GM12878 (cell line): ENCODE measurements at regions not wholly inside any gene's neighbourhood (a gene's known extent, or its start where the extent isn't known, plus 50 kb on each side); places are given as distances from the start of the nearest gene placed in this dataset.

Experiments
- ATAC-seq: fragments of 200-7000 bp; cut with Tn5 transposase; 3 replicates; pipeline ENCODE4 v1.9.1; 2020; ENCODE audit warnings: mild to moderate bottlenecking, moderate library complexity
- BruUV-seq: library from RNA; stranded (reverse); fragments of 400-500 nt; replicated peaks from 2 replicates; lab custom pipeline; 2021; lab: Mats Ljungman, UMichigan
- CTCF ChIA-PET: fragments of 300-600 bp; sonication (Branson Sonifier 250); formaldehyde crosslinking; extraction: SDS; loops from one replicate; lab custom pipeline; 2021; ENCODE audit warnings: inconsistent platforms; lab: Yijun Ruan, JAX
- POLR2A ChIA-PET: fragments of 350-600 bp; formaldehyde crosslinking; extraction: SDS; loops from one replicate; lab custom pipeline; 2021; ENCODE audit warnings: inconsistent platforms; lab: Charles Lee
- RAD21 ChIA-PET: fragments of 300-600 bp; sonication (Branson Sonifier 250); formaldehyde crosslinking; loops from one replicate; lab custom pipeline; 2023; ENCODE audit warnings: antibody characterized with exemption; ENCODE audit not compliant: unreplicated experiment; lab: Charles Lee
- SMC1A ChIA-PET: fragments of 300-600 bp; sonication (Branson Sonifier 250); formaldehyde crosslinking; loops from one replicate; lab custom pipeline; 2023; ENCODE audit not compliant: unreplicated experiment, uncharacterized antibody; lab: Charles Lee
- DNase-seq: peaks from one replicate; pipeline ENCODE4 v3.0.0-alpha.2; 2011; ENCODE audit warnings: low read depth, low spot score
- FAIRE-seq: peaks from 3 replicates; lab custom pipeline; 2011; peaks lifted over from hg19 to GRCh38; lab: Jason Lieb, UNC
- H2AFZ ChIP-seq: 2 replicates; pipeline ENCODE4 v1.6.0; 2011; ENCODE audit warnings: low read depth, low read length, control low read depth; ENCODE audit not compliant: control insufficient read depth
- H3K27ac ChIP-seq: 2 replicates; pipeline ENCODE4 v1.5.1; 2011; ENCODE audit warnings: control low read depth; ENCODE audit not compliant: control insufficient read depth, insufficient read depth
- H3K27me3 ChIP-seq, 2 experiments: replicated peaks in 1 of 2; 2 replicates each; pipeline versions ENCODE4 v1.6.0 to v1.6.1; 2011; ENCODE audit warnings: low read length in 1 of 2; ENCODE audit not compliant: control insufficient read depth in 2 of 2, insufficient read depth in 2 of 2
- H3K36me3 ChIP-seq, 2 experiments: 2 replicates each; pipeline ENCODE4 v1.5.1; 2011; ENCODE audit warnings: low read length in 1 of 2; ENCODE audit not compliant: control insufficient read depth in 2 of 2, insufficient read depth in 2 of 2
- H3K4me1 ChIP-seq: 2 replicates; pipeline ENCODE4 v1.6.1; 2011; ENCODE audit warnings: mild to moderate bottlenecking, low read length, moderate library complexity, mixed read lengths; ENCODE audit not compliant: control insufficient read depth, insufficient read depth
- H3K4me2 ChIP-seq: 2 replicates; pipeline ENCODE4 v1.6.0; 2011; ENCODE audit warnings: control low read depth; ENCODE audit not compliant: control insufficient read depth, insufficient read depth
- H3K4me3 ChIP-seq: fragments of 200-600 bp; sonication (generic); 2 replicates; pipeline ENCODE4 v1.5.1; 2016
- H3K79me2 ChIP-seq: 2 replicates; pipeline ENCODE4 v1.6.0; 2011; ENCODE audit warnings: low read length; ENCODE audit not compliant: control insufficient read depth, insufficient read depth
- H3K9ac ChIP-seq: 2 replicates; pipeline ENCODE4 v1.8.0; 2011; ENCODE audit warnings: low read length, control low read depth, mixed read lengths; ENCODE audit not compliant: control insufficient read depth, insufficient read depth
- H3K9me3 ChIP-seq: replicated peaks from 3 replicates; pipeline ENCODE4 v1.5.1; 2011; ENCODE audit warnings: mild to moderate bottlenecking, low read length; ENCODE audit not compliant: control insufficient read depth, insufficient read depth
- H4K20me1 ChIP-seq: 2 replicates; pipeline ENCODE4 v1.6.0; 2011; ENCODE audit not compliant: control insufficient read depth, insufficient read depth
- CHD2 ChIP-seq: IDR thresholded peaks from 2 replicates; pipeline ENCODE4 v1.6.1; 2011; ENCODE audit warnings: low read depth, low read length, improper control_type of control experiment, borderline replicate concordance
- EGR1 ChIP-seq, 2 experiments: IDR thresholded peaks; 1 replicate in 1 of 2; 2 replicates in 1 of 2; pipeline ENCODE4 v1.6.1; 2011 to 2012; ENCODE audit warnings: low read depth in 2 of 2, low read length in 2 of 2, borderline replicate concordance in 1 of 2, mild to moderate bottlenecking in 1 of 2, moderate library complexity in 1 of 2
- HDAC2 ChIP-seq: fragments of 200-600 bp; sonication (generic); IDR thresholded peaks from 2 replicates; pipeline ENCODE4 v1.6.1; 2017
- MTA3 ChIP-seq: IDR thresholded peaks from 2 replicates; pipeline ENCODE4 v1.6.1; 2012; ENCODE audit warnings: low read length, inconsistent platforms, borderline replicate concordance
- MXI1 ChIP-seq: fragments of 150-350 bp; IDR thresholded peaks from 2 replicates; pipeline ENCODE4 v1.6.1; 2011; ENCODE audit warnings: low read depth, mild to moderate bottlenecking, inconsistent platforms, low read length, improper control_type of control experiment
- POLR2AphosphoS2 ChIP-seq: IDR thresholded peaks from 2 replicates; pipeline ENCODE4 v1.6.1; 2011; ENCODE audit warnings: low read depth, mild to moderate bottlenecking, low read length, improper control_type of control experiment, moderate library complexity
- PRDM15 ChIP-seq: fragments of 450-650 bp; formaldehyde crosslinking; IDR thresholded peaks from 2 replicates; pipeline ENCODE4 v1.4.0; 2020; ENCODE audit warnings: mild to moderate bottlenecking, moderate library complexity
- RELB ChIP-seq: fragments of 450-650 bp; IDR thresholded peaks from 2 replicates; pipeline ENCODE4 v1.6.1; 2017; ENCODE audit warnings: low read depth, mild to moderate bottlenecking, moderate library complexity
- SREBF1 ChIP-seq: IDR thresholded peaks from 2 replicates; pipeline ENCODE4 v1.6.1; 2012; ENCODE audit warnings: mild to moderate bottlenecking, low read length
- TCF3 ChIP-seq: IDR thresholded peaks from 2 replicates; pipeline ENCODE4 v1.6.1; 2012; ENCODE audit warnings: low read depth, mild to moderate bottlenecking, low read length, borderline replicate concordance; ENCODE audit not compliant: insufficient read depth
- TCF7 ChIP-seq: IDR thresholded peaks from 2 replicates; pipeline ENCODE4 v1.6.1; 2014; ENCODE audit warnings: antibody characterized with exemption, borderline replicate concordance
- WRNIP1 ChIP-seq: IDR thresholded peaks from 2 replicates; pipeline ENCODE4 v1.6.1; 2011; ENCODE audit warnings: low read depth, low read length, improper control_type of control experiment, borderline replicate concordance
- ZNF622 ChIP-seq: fragments of 450-650 bp; IDR thresholded peaks from 2 replicates; pipeline ENCODE4 v1.6.1; 2017; ENCODE audit warnings: mild to moderate bottlenecking, inconsistent platforms
- ZNF687 ChIP-seq: fragments of 450-650 bp; IDR thresholded peaks from 2 replicates; pipeline ENCODE4 v1.6.1; 2017; ENCODE audit warnings: mild to moderate bottlenecking, moderate library complexity
- WGBS: methylation state at CpG from one replicate; pipeline ENCODE4 v1.1.6; 2016; ENCODE audit warnings: low lambda C conversion rate; ENCODE audit not compliant: insufficient replicate concordance, insufficient coverage; ENCODE audit errors: missing lambda C conversion rate; 5-methylcytosine and 5-hydroxymethylcytosine counted together
- in situ Hi-C: fragments of 300-500 bp; cut with MboI; formaldehyde crosslinking; loops from 9 replicates; pipeline ENCODE4 v1.14.3; 2018; ENCODE audit warnings: mixed read lengths
- intact Hi-C: fragments of 100-400 bp; cut with micrococcal nuclease; formaldehyde crosslinking; loops from one replicate; pipeline ENCODE4 v1.14.2; 2022; ENCODE audit not compliant: unreplicated experiment

GRCh38 chr7:15828881-15829280 is 142.4 kb upstream of the MEOX2 start:
- Histone ChIP-seq H3K4me2 (no peak overlapping the region), H3K27me3 (no peaks in the 10 kb centered on the region), H3K9ac (no peak overlapping the region), H3K9me3 (no peaks in the 10 kb centered on the region), H3K4me3 (no peak overlapping the region), H4K20me1 (no peaks in the 10 kb centered on the region), H3K27ac (no peak overlapping the region), H3K79me2 (no peaks in the 10 kb centered on the region), H3K36me3 (no peaks in the 10 kb centered on the region), H2AFZ (no peak overlapping the region), H3K4me1 (no peaks in the 10 kb centered on the region)
- in situ Hi-C loops (no loop called here), intact Hi-C loops (no loop called here)
- no peak for FAIRE-seq
- ChIA-PET POLR2A (no interaction called here), CTCF (interaction anchor here (0.6 kb wide), 1 partner anchor 268 kb away, joined by 4 read pairs; no protein-coding TSS in a partner anchor), RAD21 (no interaction called here), SMC1A (no interaction called here)
- 17% methylated on average over 3 of the region's 3 CpGs for WGBS
- no peak for DNase-seq
- no TSS peak for BruUV-seq
- no peak for ATAC-seq
- TF ChIP-seq PRDM15 (CRISPR knock-in tag) (no peak), MXI1 (no peak), MTA3 (no peak), POLR2AphosphoS2 (no peak), TCF3 (no peak), HDAC2 (no peak), EGR1 (IDR thresholded peaks at IDR 0.05; ENCODE audit: borderline replicate concordance in 1 of 2, low read depth in 2 of 2, low read length in 2 of 2) (no peak), ZNF622 (no peak), ZNF687 (no peak), RELB (no peak), TCF7 (no peak), CHD2 (no peak), SREBF1 (no peak), WRNIP1 (no peak)
